Common myeloid progenitor, CD34-positive (primary cell): ENCODE measurements at regions not wholly inside any gene's neighbourhood (a gene's known extent, or its start where the extent isn't known, plus 50 kb on each side); places are given as distances from the start of the nearest gene placed in this dataset.

Experiments
- CTCF ChIA-PET: fragments of 350-600 bp; sonication (Branson Sonifier 250); formaldehyde crosslinking; loops from one replicate; lab custom pipeline; 2021; ENCODE audit warnings: antibody characterized with exemption; lab: Charles Lee
- POLR2A ChIA-PET: fragments of 350-600 bp; sonication (Branson Sonifier 250); formaldehyde crosslinking; loops from one replicate; lab custom pipeline; 2021; ENCODE audit warnings: antibody characterized with exemption; lab: Charles Lee
- DNase-seq, 3 donors: peaks; one replicate each; pipeline versions ENCODE4 v3.0.0 to v3.0.0-alpha.2; 2013
- H3K27ac ChIP-seq, 2 experiments: 1 replicate in 1 of 2; 2 replicates in 1 of 2; pipeline ENCODE4 v1.7.0; 2013; ENCODE audit warnings: inconsistent platforms in 2 of 2, low read length in 2 of 2, mild to moderate bottlenecking in 2 of 2, low read depth in 1 of 2, moderate library complexity in 1 of 2; ENCODE audit not compliant: severe bottlenecking in 2 of 2, insufficient read depth in 1 of 2, poor library complexity in 1 of 2
- H3K27me3 ChIP-seq, 5 experiments: replicated peaks in 2 of 5; 1 replicate in 3 of 5; 2 replicates in 2 of 5; pipeline versions ENCODE4 v1.6.1 to v1.7.0; 2013; ENCODE audit warnings: low read length in 4 of 5, mild to moderate bottlenecking in 2 of 5, moderate library complexity in 2 of 5, inconsistent platforms in 1 of 5; ENCODE audit not compliant: insufficient read depth in 5 of 5, control insufficient read depth in 4 of 5
- H3K36me3 ChIP-seq, 4 experiments: 1 replicate in 2 of 4; 2 replicates in 2 of 4; pipeline versions ENCODE4 v1.6.1 to v1.7.0; 2013; ENCODE audit warnings: low read length in 3 of 4, control low read depth in 1 of 4, mild to moderate bottlenecking in 1 of 4; ENCODE audit not compliant: control insufficient read depth in 4 of 4, insufficient read depth in 4 of 4
- H3K4me1 ChIP-seq, 4 experiments: 1 replicate in 3 of 4; 2 replicates in 1 of 4; pipeline versions ENCODE4 v1.6.1 to v1.7.1; 2013; ENCODE audit warnings: low read length in 3 of 4, mild to moderate bottlenecking in 3 of 4, control low read depth in 1 of 4, inconsistent platforms in 1 of 4, moderate library complexity in 1 of 4; ENCODE audit not compliant: control insufficient read depth in 4 of 4, insufficient read depth in 4 of 4; ENCODE audit errors: control extremely low read depth in 1 of 4
- H3K4me3 ChIP-seq, 7 experiments: 1 replicate in 4 of 7; 2 replicates in 3 of 7; pipeline versions ENCODE4 v1.5.1 to v1.7.0; 2013; ENCODE audit warnings: mild to moderate bottlenecking in 7 of 7, low read length in 6 of 7, moderate library complexity in 6 of 7, inconsistent platforms in 2 of 7, low read depth in 2 of 7, control low read depth in 1 of 7; ENCODE audit not compliant: insufficient read depth in 4 of 7, control insufficient read depth in 1 of 7; ENCODE audit errors: extremely low read depth in 1 of 7
- H3K9me3 ChIP-seq, 5 experiments: 1 replicate in 4 of 5; 2 replicates in 1 of 5; pipeline versions ENCODE4 v1.6.1 to v1.7.1; 2013; ENCODE audit warnings: low read length in 4 of 5, mild to moderate bottlenecking in 2 of 5, inconsistent platforms in 1 of 5, low read depth in 1 of 5, moderate library complexity in 1 of 5; ENCODE audit not compliant: control insufficient read depth in 4 of 5, insufficient read depth in 2 of 5; ENCODE audit errors: control extremely low read depth in 1 of 5
- WGBS: methylation state at CpG from one replicate; pipeline ENCODE4 v1.1.5; 2013; ENCODE audit not compliant: insufficient coverage; 5-methylcytosine and 5-hydroxymethylcytosine counted together

DNA sequence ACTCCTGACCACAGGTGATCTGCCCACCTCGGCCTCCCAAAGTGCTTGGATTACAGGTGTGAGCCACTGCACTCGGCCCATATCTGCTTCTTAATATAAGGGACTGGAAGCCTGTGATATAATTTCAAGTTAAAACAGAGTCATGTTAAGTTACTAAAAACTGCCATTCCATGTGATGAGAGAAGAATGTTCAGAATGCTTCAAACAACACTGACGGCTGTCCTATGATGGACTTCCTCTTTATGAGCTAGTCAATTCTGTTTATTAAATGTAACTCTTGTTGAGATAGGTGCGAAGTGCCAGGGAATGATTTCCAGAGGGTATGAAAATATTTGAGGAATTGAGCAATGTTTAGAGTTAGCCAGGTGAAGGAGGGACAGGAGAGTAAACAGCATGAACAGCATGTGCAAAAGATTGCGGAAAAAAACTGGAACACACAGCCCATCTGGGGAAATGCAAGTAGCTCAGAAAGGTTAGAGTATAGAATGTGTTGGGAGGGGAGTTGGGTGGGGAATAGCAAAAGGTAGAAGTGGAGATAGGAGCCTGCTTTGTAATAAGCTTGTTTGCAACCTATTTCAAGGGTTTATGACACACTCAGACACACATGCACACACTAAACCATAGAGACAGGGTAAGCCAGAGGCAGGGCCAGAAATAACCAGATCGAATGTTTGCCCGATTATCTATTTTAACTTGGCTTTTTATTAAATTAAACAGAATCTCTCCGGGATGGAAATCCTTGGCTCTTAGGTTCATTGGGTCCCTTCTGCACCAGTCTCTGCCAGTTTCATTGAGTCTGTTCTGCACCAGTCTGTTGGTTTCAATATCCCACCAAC, 135.6 kb upstream of the COX10 start:
- 71% methylated on average over 8 of the region's 8 CpGs for WGBS
- peak in 1 of 3 donors; percentile 24 for DNase-seq
- Histone ChIP-seq H3K4me3 (no peak overlapping the region), H3K36me3 (no peaks in the 10 kb centered on the region), H3K27ac (no peak overlapping the region), H3K4me1 (peaks cover 5 to 22% (median 13%) of the 10 kb centered on the region in 4 experiments), H3K9me3 (peaks cover 0 to 3% (median 0%) of the 10 kb centered on the region in 5 experiments), H3K27me3 (no peaks in the 10 kb centered on the region)
- POLR2A ChIA-PET, result no interaction called here
- CTCF ChIA-PET, result interaction anchor here (0.9 kb wide), 1 partner anchor 9 kb away, joined by 3 read pairs; no protein-coding TSS in a partner anchor

GRCh38 chr17:13939222-13939621, 130.1 kb upstream of the COX10 start:
- Histone ChIP-seq H3K27me3 (no peaks in the 10 kb centered on the region), H3K27ac (no peak overlapping the region), H3K4me3 (no peak overlapping the region), H3K36me3 (no peaks in the 10 kb centered on the region), H3K4me1 (no peaks in the 10 kb centered on the region), H3K9me3 (peaks cover 0 to 2% (median 0%) of the 10 kb centered on the region in 5 experiments)
- 50% methylated on average over 1 of the region's 1 CpG for WGBS
- ChIA-PET CTCF (no interaction called here), POLR2A (no interaction called here)
- DNase-seq, result no peak

DNA sequence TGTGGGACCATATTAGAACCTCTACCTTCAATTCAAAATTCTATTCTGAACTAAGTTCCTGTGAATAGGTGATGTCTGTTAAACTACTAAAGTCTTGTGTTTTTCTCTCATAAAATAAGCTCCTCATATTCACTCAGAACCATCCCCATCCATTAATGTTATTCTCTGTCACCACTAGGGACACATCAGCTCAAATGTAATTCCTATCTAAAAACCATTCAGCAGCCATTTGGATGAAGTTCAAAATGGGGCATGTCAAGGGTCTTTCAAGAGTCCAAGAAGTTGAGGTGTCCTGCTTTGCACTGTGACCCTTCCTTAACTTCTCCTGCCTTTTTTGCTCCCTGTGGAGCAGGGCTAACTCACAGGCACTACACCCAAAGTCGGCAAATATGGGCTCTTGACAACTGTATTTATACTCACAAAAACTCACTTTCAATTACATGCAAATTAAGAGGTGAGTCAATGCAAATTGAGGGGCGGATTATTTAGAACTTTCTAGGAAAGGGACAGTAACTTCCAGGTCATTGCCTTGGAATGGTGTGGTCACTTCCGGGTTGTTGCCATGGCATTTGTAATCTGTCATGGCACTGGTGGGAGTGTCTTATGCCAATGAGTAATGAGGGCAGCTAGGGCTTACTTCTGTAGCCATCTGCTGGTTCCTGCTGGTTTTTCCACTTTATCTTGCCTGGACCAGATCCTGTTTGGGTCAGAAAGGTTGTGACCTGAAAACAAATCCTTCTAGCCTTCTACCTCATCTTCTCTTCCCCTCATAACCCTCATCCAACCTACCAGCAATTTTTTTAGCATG, 128.2 kb upstream of the COX10 start:
- DNase-seq, result no peak
- Histone ChIP-seq H3K4me1 (no peaks in the 10 kb centered on the region), H3K4me3 (no peak overlapping the region), H3K27ac (no peak overlapping the region), H3K9me3 (peaks cover 0 to 2% (median 0%) of the 10 kb centered on the region in 5 experiments), H3K27me3 (no peaks in the 10 kb centered on the region), H3K36me3 (no peaks in the 10 kb centered on the region)
- ChIA-PET POLR2A (interaction anchor here (0.7 kb wide), 1 partner anchor 26 kb away, joined by 3 read pairs; no protein-coding TSS in a partner anchor), CTCF (no interaction called here)
- 100% methylated on average over 2 of the region's 3 CpGs for WGBS

DNA sequence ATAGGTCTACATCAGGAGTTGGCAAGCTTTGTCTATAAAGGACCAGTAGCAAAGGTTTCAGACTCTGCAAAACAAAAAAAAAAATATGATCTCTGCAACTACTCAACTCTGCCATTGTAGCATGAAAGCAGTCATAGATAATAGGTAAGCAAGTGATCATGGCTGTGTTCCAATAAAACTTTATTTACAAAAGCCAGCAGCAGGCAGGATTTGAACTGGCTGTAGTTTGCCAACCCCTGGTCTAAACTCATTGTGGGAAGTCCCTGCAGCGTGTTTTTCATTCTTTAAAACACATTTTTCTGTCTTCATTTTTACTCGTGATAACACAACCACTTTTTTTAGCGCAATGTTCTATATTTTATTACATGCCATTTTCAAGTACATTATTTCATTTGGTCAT, 127.5 kb upstream of the COX10 start:
- Histone ChIP-seq H3K4me3 (no peak overlapping the region), H3K4me1 (no peaks in the 10 kb centered on the region), H3K27me3 (no peaks in the 10 kb centered on the region), H3K27ac (no peak overlapping the region), H3K9me3 (peaks cover 0 to 2% (median 0%) of the 10 kb centered on the region in 5 experiments), H3K36me3 (no peaks in the 10 kb centered on the region)
- ChIA-PET CTCF (no interaction called here), POLR2A (no interaction called here)
- WGBS, result 96% methylated on average over 3 of the region's 3 CpGs
- DNase-seq, result no peak

DNA sequence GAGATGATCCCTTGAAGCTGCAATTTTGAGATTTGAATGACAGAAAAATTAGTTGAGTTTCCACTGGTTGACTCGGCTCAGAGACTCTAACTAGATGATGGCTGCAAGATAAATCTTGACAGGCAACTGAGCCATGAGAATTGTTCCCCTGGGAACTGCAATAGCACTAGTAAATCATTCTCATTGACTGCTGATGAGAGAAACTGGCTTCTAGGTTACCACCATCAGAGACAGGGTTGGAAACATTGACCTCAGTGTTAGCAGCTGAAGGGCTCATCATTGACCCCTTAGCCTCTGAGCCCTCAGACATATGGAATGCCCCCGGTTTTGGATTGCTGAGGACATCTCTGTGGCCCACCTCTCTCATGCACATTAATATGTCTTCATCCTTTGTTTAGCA, 125.4 kb upstream of the COX10 start:
- Histone ChIP-seq H3K27me3 (no peaks in the 10 kb centered on the region), H3K36me3 (no peaks in the 10 kb centered on the region), H3K4me1 (no peaks in the 10 kb centered on the region), H3K4me3 (no peak overlapping the region), H3K27ac (no peak overlapping the region), H3K9me3 (peaks cover 0 to 1% (median 0%) of the 10 kb centered on the region in 5 experiments)
- ChIA-PET POLR2A (no interaction called here), CTCF (interaction anchor here (1.0 kb wide), 1 partner anchor 357 kb away, joined by 3 read pairs; the partner anchor contains the start of gene HS3ST3B1)
- DNase-seq, result no peak
- WGBS, result 90% methylated on average over 2 of the region's 2 CpGs

- no peak overlapping the region for H3K27ac ChIP-seq
- POLR2A ChIA-PET, result no interaction called here
- H3K4me1 ChIP-seq, result no peaks in the 10 kb centered on the region
- H3K27me3 ChIP-seq, result no peaks in the 10 kb centered on the region
- H3K4me3 ChIP-seq, result no peak overlapping the region
- DNase-seq, result no peak
- H3K9me3 ChIP-seq, result no peaks in the 10 kb centered on the region
- CTCF ChIA-PET, result no interaction called here
- no peaks in the 10 kb centered on the region for H3K36me3 ChIP-seq
- WGBS, result 100% methylated on average over 5 of the region's 6 CpGs
These were observed 121.8 kb upstream of the COX10 start for GRCh38 chr17:13947499-13947898.
